H9 (cell line): ENCODE measurements at regions not wholly inside any gene's neighbourhood (a gene's known extent, or its start where the extent isn't known, plus 50 kb on each side); places are given as distances from the start of the nearest gene placed in this dataset.

ENCODE experiments used
- DNase-seq: peaks from one replicate; pipeline ENCODE4 v3.0.0-alpha.2; 2017
- H2AFZ ChIP-seq: one replicate; pipeline ENCODE4 v1.6.1; 2013; ENCODE audit warnings: mild to moderate bottlenecking, low read length, control low read depth, moderate library complexity
- H2AK5ac ChIP-seq: 2 replicates; pipeline ENCODE4 v1.6.1; 2013; ENCODE audit warnings: low read length, control low read depth, mixed read lengths; ENCODE audit not compliant: insufficient read length
- H2BK120ac ChIP-seq: one replicate; pipeline ENCODE4 v1.6.1; 2013; ENCODE audit warnings: low read depth, mild to moderate bottlenecking, low read length, control low read depth, inconsistent platforms; ENCODE audit not compliant: poor library complexity, severe bottlenecking
- H2BK12ac ChIP-seq: 2 replicates; pipeline ENCODE4 v1.6.1; 2013; ENCODE audit warnings: low read length, control low read depth, mixed read lengths, low read depth; ENCODE audit not compliant: insufficient read length
- H2BK15ac ChIP-seq: 2 replicates; pipeline ENCODE4 v1.6.1; 2013; ENCODE audit warnings: low read depth, low read length, control low read depth
- H2BK20ac ChIP-seq: one replicate; pipeline ENCODE4 v1.6.1; 2013; ENCODE audit warnings: low read depth, mild to moderate bottlenecking, low read length, control low read depth, inconsistent platforms; ENCODE audit not compliant: poor library complexity, severe bottlenecking
- H2BK5ac ChIP-seq: 2 replicates; pipeline ENCODE4 v1.6.1; 2013; ENCODE audit warnings: low read length, control low read depth, mixed read lengths; ENCODE audit not compliant: insufficient read length
- H3K14ac ChIP-seq: 2 replicates; pipeline ENCODE4 v1.6.1; 2013; ENCODE audit warnings: low read length, control low read depth; ENCODE audit not compliant: insufficient read depth
- H3K18ac ChIP-seq: 2 replicates; pipeline ENCODE4 v1.6.1; 2013; ENCODE audit warnings: low read depth, mild to moderate bottlenecking, mixed read lengths, low read length, control low read depth; ENCODE audit not compliant: insufficient read length
- H3K23ac ChIP-seq: 2 replicates; pipeline ENCODE4 v1.6.1; 2013; ENCODE audit warnings: low read length, control low read depth, mixed read lengths, low read depth; ENCODE audit not compliant: insufficient read length
- H3K23me2 ChIP-seq: 2 replicates; pipeline ENCODE4 v1.6.1; 2013; ENCODE audit warnings: low read depth, mild to moderate bottlenecking, mixed read lengths, low read length, control low read depth; ENCODE audit not compliant: insufficient read length, poor library complexity, severe bottlenecking
- H3K27ac ChIP-seq: 2 replicates; pipeline ENCODE4 v1.5.1; 2013; ENCODE audit warnings: low read length, control low read depth, mixed read lengths, low read depth; ENCODE audit not compliant: insufficient read length
- H3K27me3 ChIP-seq: 2 replicates; pipeline ENCODE4 v1.6.1; 2013; ENCODE audit warnings: low read length, control low read depth, inconsistent platforms; ENCODE audit not compliant: insufficient read depth
- H3K4ac ChIP-seq: 2 replicates; pipeline ENCODE4 v1.6.1; 2013; ENCODE audit warnings: low read depth, mild to moderate bottlenecking, control low read depth, inconsistent platforms, low read length, moderate library complexity
- H3K4me1 ChIP-seq: 2 replicates; pipeline ENCODE4 v1.6.1; 2013; ENCODE audit warnings: low read length, control low read depth, inconsistent platforms; ENCODE audit not compliant: insufficient read depth
- H3K4me2 ChIP-seq: 2 replicates; pipeline ENCODE4 v1.6.1; 2013; ENCODE audit warnings: low read length, control low read depth, mixed read lengths; ENCODE audit not compliant: insufficient read length, insufficient read depth
- H3K56ac ChIP-seq: 2 replicates; pipeline ENCODE4 v1.6.1; 2013; ENCODE audit warnings: low read depth, mild to moderate bottlenecking, mixed read lengths, low read length, control low read depth; ENCODE audit not compliant: insufficient read length
- H3K79me1 ChIP-seq: 2 replicates; pipeline ENCODE4 v1.6.1; 2013; ENCODE audit warnings: low read depth, mild to moderate bottlenecking, moderate library complexity, low read length, control low read depth, inconsistent platforms; ENCODE audit not compliant: insufficient read depth, poor library complexity, severe bottlenecking
- H3K79me2 ChIP-seq: 2 replicates; pipeline ENCODE4 v1.6.1; 2013; ENCODE audit warnings: low read length, control low read depth, inconsistent platforms; ENCODE audit not compliant: insufficient read depth
- H3K9ac ChIP-seq: 2 replicates; pipeline ENCODE4 v1.6.1; 2013; ENCODE audit warnings: low read length, control low read depth, mixed read lengths; ENCODE audit not compliant: insufficient read length; ENCODE audit errors: extremely low read depth
- H3K9me3 ChIP-seq: one replicate; pipeline ENCODE4 v1.6.1; 2013; ENCODE audit warnings: low read depth, low read length, inconsistent platforms; ENCODE audit not compliant: control insufficient read depth
- H3T11ph ChIP-seq: one replicate; pipeline ENCODE4 v1.6.1; 2013; ENCODE audit warnings: mild to moderate bottlenecking, low read length, control low read depth, inconsistent platforms
- H4K20me1 ChIP-seq: one replicate; pipeline ENCODE4 v1.6.1; 2013; ENCODE audit not compliant: control insufficient read depth, insufficient read length, insufficient read depth
- H4K5ac ChIP-seq: 2 replicates; pipeline ENCODE4 v1.6.1; 2013; ENCODE audit warnings: low read depth, mild to moderate bottlenecking, mixed read lengths, low read length, control low read depth; ENCODE audit not compliant: insufficient read length
- H4K8ac ChIP-seq: replicated peaks from 2 replicates; pipeline ENCODE4 v1.6.1; 2013; ENCODE audit warnings: low read length, control low read depth, mixed read lengths, low read depth; ENCODE audit not compliant: insufficient read length
- H4K91ac ChIP-seq: 2 replicates; pipeline ENCODE4 v1.6.1; 2013; ENCODE audit warnings: low read depth, mild to moderate bottlenecking, moderate library complexity, mixed read lengths, low read length, control low read depth; ENCODE audit not compliant: insufficient read length
- H3K27ac Mint-ChIP-seq, 3 experiments: 2 replicates in 2 of 3; 3 replicates in 1 of 3; pipeline ENCODE4 v1.8.0; 2020 to 2021; ENCODE audit warnings: mixed read lengths in 3 of 3, mild to moderate bottlenecking in 1 of 3, moderate library complexity in 1 of 3
- H3K27me3 Mint-ChIP-seq: 2 replicates; pipeline ENCODE4 v1.8.0; 2021; ENCODE audit warnings: low read depth, mild to moderate bottlenecking, moderate library complexity, mixed read lengths
- H3K36me3 Mint-ChIP-seq, 3 experiments: 2 replicates in 2 of 3; 3 replicates in 1 of 3; pipeline ENCODE4 v1.8.0; 2020 to 2021; ENCODE audit warnings: low read depth in 3 of 3, mixed read lengths in 3 of 3; ENCODE audit not compliant: insufficient read depth in 1 of 3
- H3K4me1 Mint-ChIP-seq, 2 experiments: 2 replicates each; pipeline ENCODE4 v1.8.0; 2020; ENCODE audit warnings: mixed read lengths in 2 of 2
- H3K4me3 Mint-ChIP-seq, 2 experiments: 2 replicates in 1 of 2; 3 replicates in 1 of 2; pipeline ENCODE4 v1.8.0; 2020 to 2021; ENCODE audit warnings: mild to moderate bottlenecking in 2 of 2, mixed read lengths in 2 of 2, moderate library complexity in 1 of 2
- H3K9me3 Mint-ChIP-seq, 2 experiments: 2 replicates in 1 of 2; 3 replicates in 1 of 2; pipeline ENCODE4 v1.8.0; 2020; ENCODE audit warnings: mild to moderate bottlenecking in 2 of 2, mixed read lengths in 2 of 2, moderate library complexity in 1 of 2
- CTCF ChIP-seq: fragments of 200-600 bp; sonication (generic); conservative IDR thresholded peaks from 3 replicates; pipeline ENCODE4 v1.8.0; 2021; ENCODE audit warnings: antibody characterized with exemption, mild to moderate bottlenecking
- WGBS: extraction: QIAGEN DNeasy Blood & Tissue Kit; methylation state at CpG from one replicate; pipeline ENCODE4 v1.1.7; 2013; ENCODE audit warnings: missing lambda C conversion rate, low lambda C conversion rate, mixed read lengths; ENCODE audit not compliant: insufficient read length; ENCODE audit errors: extremely low coverage; 5-methylcytosine and 5-hydroxymethylcytosine counted together

GRCh38 chr3:65110661-65111060 lies 422.9 kb upstream of the ADAMTS9 start:
- no peak for DNase-seq

More at GRCh38 chr3:65110661-65111060, 422.9 kb upstream of the ADAMTS9 start:
- Histone ChIP-seq H3K23ac (no peak overlapping the region), H4K5ac (no peak overlapping the region), H2AK5ac (no peak overlapping the region), H3K79me2 (0 out of 2 replicates have a peak, but pooled peaks cover 2% of the 10 kb centered on the region), H2AFZ (no peak overlapping the region), H4K20me1 (no peaks in the 10 kb centered on the region), H2BK120ac (no peak overlapping the region), H3K4me2 (no peak overlapping the region), H3K4me1 (no peaks in the 10 kb centered on the region), H3K27ac (no peak overlapping the region), H3K23me2 (no peaks in the 10 kb centered on the region), H2BK5ac (no peak overlapping the region), H3K27me3 (no peaks in the 10 kb centered on the region; the same call in 1 of the 2 replicates), H3K9ac (no peak overlapping the region), H3K79me1 (no peaks in the 10 kb centered on the region), H3K14ac (no peak overlapping the region), H3K4ac (no peak overlapping the region), H2BK20ac (no peak overlapping the region), H2BK12ac (no peak overlapping the region), H3K18ac (no peak overlapping the region), H3K9me3 (no peaks in the 10 kb centered on the region), H2BK15ac (no peak overlapping the region), H4K91ac (no peak overlapping the region), H3T11ph (no peak overlapping the region), H4K8ac (no peak overlapping the region), H3K56ac (no peak overlapping the region)
- Mint-ChIP-seq H3K4me3 (no peak overlapping the region), H3K27ac (no peak overlapping the region), H3K4me1 (no peaks in the 10 kb centered on the region), H3K36me3 (no peaks in the 10 kb centered on the region), H3K27me3 (no peaks in the 10 kb centered on the region), H3K9me3 (no peaks in the 10 kb centered on the region)
- WGBS = no CpG with 5 or more reads among the region's 2 CpGs
- no peak for TF ChIP-seq CTCF
